ENCODE measurements at regions not wholly inside any gene's neighbourhood (a gene's known extent, or its start where the extent isn't known, plus 50 kb on each side); places are given as distances from the start of the nearest gene placed in this dataset.

- Histone ChIP-seq H3K4me1 (ENCODE audit: control insufficient read depth in 2 of 2, insufficient read depth in 1 of 2, low read depth in 1 of 2, low read length in 2 of 2) (peaks cover 10 to 25% of the 10 kb centered on the region in 2 donors), H2AFZ (ENCODE audit: low read length) (no peak overlapping the region), H4K91ac (ENCODE audit: low read depth, low read length, poor library complexity) (no peak overlapping the region), H3K4ac (ENCODE audit: low read length) (no peak overlapping the region), H2BK15ac (ENCODE audit: low read length) (peak overlapping the region; percentile 96), H3K14ac (ENCODE audit: low read length) (peak overlapping the region; percentile 84), H2BK120ac (ENCODE audit: low read depth, low read length) (no peak overlapping the region), H2BK12ac (ENCODE audit: low read length) (peak overlapping the region; percentile 60), H3K23ac (ENCODE audit: low read depth, low read length, poor library complexity) (no peak overlapping the region), H3K4me3 (ENCODE audit: low read length in 2 of 2) (no peak overlapping the region), H3K27ac (replicated peaks; ENCODE audit: low read length) (no peak overlapping the region), H3K79me1 (ENCODE audit: low read depth, low read length) (peaks cover 2% of the 10 kb centered on the region), H4K8ac (ENCODE audit: low read depth, low read length) (no peak overlapping the region), H3K9ac (ENCODE audit: low read depth, low read length, poor library complexity) (no peak overlapping the region), H3K9me3 (replicated peaks in 1 of 2; ENCODE audit: control insufficient read depth in 2 of 2, insufficient read depth in 1 of 2, low read depth in 1 of 2, low read length in 2 of 2) (no peaks in the 10 kb centered on the region), H2BK5ac (ENCODE audit: low read length) (no peak overlapping the region), H3K36me3 (replicated peaks in 1 of 2; ENCODE audit: control insufficient read depth in 2 of 2, insufficient read depth in 2 of 2, low read length in 2 of 2) (no peaks in the 10 kb centered on the region), H3K4me2 (ENCODE audit: insufficient read depth, low read length, poor library complexity, severe bottlenecking) (no peak overlapping the region), H3K18ac (ENCODE audit: low read length) (peak overlapping the region; percentile 61), H3K27me3 (ENCODE audit: control insufficient read depth in 3 of 3, insufficient read depth in 3 of 3, low read depth in 1 of 3, low read length in 3 of 3) (peaks cover 0 to 4% (median 0%) of the 10 kb centered on the region in 3 experiments), H2AK5ac (ENCODE audit: low read depth, low read length) (peak overlapping the region; percentile 81)
- no CpG with 5 or more reads among the region's 34 CpGs for WGBS, 2 donors (ENCODE audit: extremely low coverage in 2 of 2, insufficient read length in 2 of 2, insufficient replicate concordance in 1 of 2)
- no peak for DNase-seq (ENCODE audit: low spot score)
Measured at GRCh38 chr6:170156448-170157375, 134.2 kb downstream of the DLL1 start.

DNA sequence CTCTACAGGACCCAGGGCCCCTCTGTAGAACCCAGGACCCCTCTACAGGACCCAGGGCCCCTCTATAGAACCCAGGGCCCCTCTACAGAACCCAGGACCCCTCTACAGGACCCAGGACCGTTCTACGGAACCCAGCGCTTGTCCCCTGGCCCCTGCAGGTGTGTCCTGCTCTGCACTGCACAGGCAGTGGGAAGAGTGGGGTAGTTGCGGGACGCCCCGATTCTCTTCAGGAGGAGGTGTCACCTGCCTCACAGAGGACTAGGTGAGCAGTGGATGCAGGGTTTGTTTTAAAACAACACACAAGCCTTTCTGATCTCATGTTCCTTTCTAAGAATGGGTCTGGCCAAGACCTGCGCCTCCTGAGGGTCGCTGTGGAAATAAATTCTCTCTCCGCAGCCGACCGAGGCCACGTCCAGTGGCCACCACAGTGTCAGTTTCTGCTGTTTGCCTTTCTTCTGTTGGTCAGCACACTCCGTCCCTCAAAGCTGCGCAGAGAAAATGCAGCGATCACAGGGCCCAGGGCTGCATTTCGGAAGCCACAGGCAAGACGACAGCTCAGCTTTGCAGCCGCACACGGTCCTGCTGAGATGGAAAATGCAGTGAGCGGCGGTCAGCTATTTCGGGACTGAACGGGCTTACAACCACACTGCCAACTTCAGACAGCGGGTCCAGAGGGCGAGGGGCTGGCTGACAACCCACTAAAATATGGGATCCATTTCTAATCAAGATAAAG, 135.2 kb downstream of the DLL1 start:
- H2BK12ac ChIP-seq (ENCODE audit: low read length): no peak overlapping the region

DNA sequence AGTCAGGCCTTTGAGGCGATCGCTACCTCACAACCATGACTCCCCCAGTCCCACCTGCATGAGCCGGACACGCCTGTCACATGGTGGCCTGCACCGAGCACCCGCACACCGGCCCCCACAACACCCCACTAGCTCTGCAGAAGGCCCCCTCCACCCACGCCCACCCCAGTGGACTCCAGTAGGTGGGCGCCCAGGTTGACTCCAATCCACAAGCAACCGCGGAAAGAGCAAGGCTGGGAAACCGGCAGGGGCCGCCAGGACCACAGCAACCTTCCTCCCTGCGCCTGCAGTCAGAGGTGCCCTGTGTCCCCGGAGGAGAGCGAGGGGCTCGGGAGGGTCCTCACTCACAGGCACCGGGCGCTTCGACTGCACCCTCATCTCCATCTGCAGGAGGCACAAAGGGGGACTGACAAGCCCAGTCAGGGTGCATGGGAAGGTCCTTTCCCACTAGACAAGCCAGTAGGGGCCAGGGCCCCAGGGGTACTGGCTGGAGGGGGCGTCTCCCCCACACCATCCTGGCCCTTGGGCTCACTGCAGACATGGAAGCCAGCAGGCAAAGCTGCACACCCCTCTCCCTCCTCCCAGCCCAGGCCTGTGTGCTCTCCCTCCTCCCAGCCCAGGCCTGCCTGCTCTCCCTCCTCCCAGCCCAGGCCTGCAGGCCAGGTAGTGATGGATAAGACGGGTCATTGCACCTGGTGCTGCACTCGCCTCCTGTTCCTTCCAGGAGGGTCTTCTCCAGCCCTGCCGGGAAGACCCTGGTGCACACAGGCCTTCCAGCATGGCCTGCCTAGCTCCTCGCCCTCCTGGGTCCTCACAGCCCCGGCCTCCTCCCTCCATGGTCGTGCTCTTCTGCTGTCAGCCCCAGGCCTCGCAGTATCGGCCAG, 137.2 kb downstream of the DLL1 start:
- WGBS, 2 donors (ENCODE audit: extremely low coverage in 2 of 2, insufficient read length in 2 of 2, insufficient replicate concordance in 1 of 2): no CpG with 5 or more reads among the region's 29 CpGs
- Histone ChIP-seq H3K14ac (ENCODE audit: low read length) (peak overlapping the region; percentile 47), H3K4ac (ENCODE audit: low read length) (no peak overlapping the region), H2BK120ac (ENCODE audit: low read depth, low read length) (peak overlapping the region; percentile 99), H2AK5ac (ENCODE audit: low read depth, low read length) (peak overlapping the region; percentile 99), H3K23ac (ENCODE audit: low read depth, low read length, poor library complexity) (peak overlapping the region; percentile 77), H3K79me1 (ENCODE audit: low read depth, low read length) (no peaks in the 10 kb centered on the region), H3K4me2 (ENCODE audit: insufficient read depth, low read length, poor library complexity, severe bottlenecking) (no peak overlapping the region), H2AFZ (ENCODE audit: low read length) (peak overlapping the region; percentile 75), H4K8ac (ENCODE audit: low read depth, low read length) (no peak overlapping the region), H4K91ac (ENCODE audit: low read depth, low read length, poor library complexity) (peak overlapping the region; percentile 87), H3K4me3 (ENCODE audit: low read length in 2 of 2) (no peak overlapping the region), H3K18ac (ENCODE audit: low read length) (peak overlapping the region; percentile 92), H2BK12ac (ENCODE audit: low read length) (peak overlapping the region; percentile 100), H3K9ac (ENCODE audit: low read depth, low read length, poor library complexity) (peak overlapping the region; percentile 75), H2BK15ac (ENCODE audit: low read length) (peak overlapping the region; percentile 99), H3K4me1 (ENCODE audit: control insufficient read depth in 2 of 2, insufficient read depth in 1 of 2, low read depth in 1 of 2, low read length in 2 of 2) (peaks cover 16 to 33% of the 10 kb centered on the region in 2 donors), H3K27me3 (ENCODE audit: control insufficient read depth in 3 of 3, insufficient read depth in 3 of 3, low read depth in 1 of 3, low read length in 3 of 3) (peaks cover 0 to 11% (median 2%) of the 10 kb centered on the region in 3 experiments), H2BK5ac (ENCODE audit: low read length) (peak overlapping the region; percentile 89), H3K9me3 (replicated peaks in 1 of 2; ENCODE audit: control insufficient read depth in 2 of 2, insufficient read depth in 1 of 2, low read depth in 1 of 2, low read length in 2 of 2) (no peaks in the 10 kb centered on the region), H3K27ac (replicated peaks; ENCODE audit: low read length) (peak overlapping the region; percentile 77), H3K36me3 (replicated peaks in 1 of 2; ENCODE audit: control insufficient read depth in 2 of 2, insufficient read depth in 2 of 2, low read length in 2 of 2) (no peaks in the 10 kb centered on the region)
- no peak for DNase-seq (ENCODE audit: low spot score)

More for the DNA sequence above, 135.2 kb downstream of the DLL1 start:
- DNase-seq (ENCODE audit: low spot score): no peak
- Histone ChIP-seq H3K4me1 (ENCODE audit: control insufficient read depth in 2 of 2, insufficient read depth in 1 of 2, low read depth in 1 of 2, low read length in 2 of 2) (peaks cover 16 to 30% of the 10 kb centered on the region in 2 donors), H3K36me3 (replicated peaks in 1 of 2; ENCODE audit: control insufficient read depth in 2 of 2, insufficient read depth in 2 of 2, low read length in 2 of 2) (no peaks in the 10 kb centered on the region), H2BK5ac (ENCODE audit: low read length) (no peak overlapping the region), H3K18ac (ENCODE audit: low read length) (no peak overlapping the region), H3K79me1 (ENCODE audit: low read depth, low read length) (no peaks in the 10 kb centered on the region), H4K8ac (ENCODE audit: low read depth, low read length) (no peak overlapping the region), H3K4me2 (ENCODE audit: insufficient read depth, low read length, poor library complexity, severe bottlenecking) (no peak overlapping the region), H3K4ac (ENCODE audit: low read length) (no peak overlapping the region), H4K91ac (ENCODE audit: low read depth, low read length, poor library complexity) (peak overlapping the region; percentile 61), H3K27ac (replicated peaks; ENCODE audit: low read length) (no peak overlapping the region), H3K23ac (ENCODE audit: low read depth, low read length, poor library complexity) (no peak overlapping the region), H3K9ac (ENCODE audit: low read depth, low read length, poor library complexity) (no peak overlapping the region), H2BK15ac (ENCODE audit: low read length) (peak overlapping the region; percentile 22), H3K27me3 (ENCODE audit: control insufficient read depth in 3 of 3, insufficient read depth in 3 of 3, low read depth in 1 of 3, low read length in 3 of 3) (peaks cover 0 to 11% (median 0%) of the 10 kb centered on the region in 3 experiments), H3K14ac (ENCODE audit: low read length) (no peak overlapping the region), H2AFZ (ENCODE audit: low read length) (no peak overlapping the region), H2AK5ac (ENCODE audit: low read depth, low read length) (peak overlapping the region; percentile 65), H3K4me3 (ENCODE audit: low read length in 2 of 2) (no peak overlapping the region), H2BK120ac (ENCODE audit: low read depth, low read length) (no peak overlapping the region), H3K9me3 (replicated peaks in 1 of 2; ENCODE audit: control insufficient read depth in 2 of 2, insufficient read depth in 1 of 2, low read depth in 1 of 2, low read length in 2 of 2) (no peaks in the 10 kb centered on the region)
- no CpG with 5 or more reads among the region's 25 CpGs for WGBS, 2 donors (ENCODE audit: extremely low coverage in 2 of 2, insufficient read length in 2 of 2, insufficient replicate concordance in 1 of 2)
